ENCODE measurements at regions not wholly inside any gene's neighbourhood (a gene's known extent, or its start where the extent isn't known, plus 50 kb on each side); places are given as distances from the start of the nearest gene placed in this dataset.

DNA sequence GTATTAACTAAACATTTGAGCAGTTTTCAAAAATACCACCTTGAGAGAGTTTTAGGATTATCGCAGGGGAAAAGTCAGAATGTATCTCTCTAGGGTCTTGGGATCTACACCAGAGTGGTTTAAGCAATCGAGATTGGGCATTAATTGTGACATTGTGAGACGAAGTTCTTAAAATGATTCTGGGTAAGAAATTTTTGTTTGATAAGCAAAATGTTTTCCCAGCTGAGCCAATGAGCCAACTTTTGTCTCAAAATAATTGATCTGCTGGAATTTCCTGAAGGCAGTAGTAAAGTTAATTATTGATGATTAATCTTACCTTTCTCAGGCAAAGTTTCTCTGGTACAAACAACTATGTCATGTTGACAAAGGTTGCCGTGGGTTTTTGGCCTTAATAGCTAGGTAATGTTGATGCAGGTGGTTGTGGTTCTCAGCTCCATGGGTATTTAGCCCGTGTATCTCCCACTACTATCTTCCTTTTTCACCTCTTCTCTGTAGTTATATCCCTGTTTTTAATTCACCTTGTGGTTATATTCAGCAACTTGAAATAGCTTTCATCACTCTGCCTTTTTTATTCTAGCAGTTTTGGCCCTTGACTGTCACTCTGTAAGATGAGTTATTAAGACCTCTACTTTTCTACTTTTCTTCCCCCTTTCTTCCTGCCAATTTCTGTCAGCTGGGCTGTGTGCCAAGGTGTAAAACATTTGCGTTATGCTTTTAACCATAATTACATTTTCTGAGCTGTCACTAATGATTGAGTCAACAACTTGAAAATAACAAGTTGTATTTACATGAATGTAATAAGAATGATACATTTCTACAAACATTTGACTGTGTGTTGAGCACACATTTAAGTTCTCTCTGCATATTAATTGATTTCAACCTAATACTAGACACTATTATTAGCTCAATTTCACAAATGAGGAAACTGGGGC is 368.3 kb upstream of the BTBD3 start:
- TF ChIP-seq, protein P1, sequence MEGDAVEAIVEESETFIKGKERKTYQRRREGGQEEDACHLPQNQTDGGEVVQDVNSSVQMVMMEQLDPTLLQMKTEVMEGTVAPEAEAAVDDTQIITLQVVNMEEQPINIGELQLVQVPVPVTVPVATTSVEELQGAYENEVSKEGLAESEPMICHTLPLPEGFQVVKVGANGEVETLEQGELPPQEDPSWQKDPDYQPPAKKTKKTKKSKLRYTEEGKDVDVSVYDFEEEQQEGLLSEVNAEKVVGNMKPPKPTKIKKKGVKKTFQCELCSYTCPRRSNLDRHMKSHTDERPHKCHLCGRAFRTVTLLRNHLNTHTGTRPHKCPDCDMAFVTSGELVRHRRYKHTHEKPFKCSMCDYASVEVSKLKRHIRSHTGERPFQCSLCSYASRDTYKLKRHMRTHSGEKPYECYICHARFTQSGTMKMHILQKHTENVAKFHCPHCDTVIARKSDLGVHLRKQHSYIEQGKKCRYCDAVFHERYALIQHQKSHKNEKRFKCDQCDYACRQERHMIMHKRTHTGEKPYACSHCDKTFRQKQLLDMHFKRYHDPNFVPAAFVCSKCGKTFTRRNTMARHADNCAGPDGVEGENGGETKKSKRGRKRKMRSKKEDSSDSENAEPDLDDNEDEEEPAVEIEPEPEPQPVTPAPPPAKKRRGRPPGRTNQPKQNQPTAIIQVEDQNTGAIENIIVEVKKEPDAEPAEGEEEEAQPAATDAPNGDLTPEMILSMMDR (IDR thresholded peaks at IDR 0.05; ENCODE audit: low read depth, low read length) = no peak
- no peak overlapping the region for H3K4me3 ChIP-seq (ENCODE audit: low read depth, low read length)
- in situ Hi-C loops (cut with HindIII; ENCODE audit: low sequenced_read_pairs) = no loop called here
- DNase-seq (ENCODE audit: low read depth, low spot score) = no peak

- in situ Hi-C loops (cut with HindIII; ENCODE audit: low sequenced_read_pairs) = no loop called here
- TF ChIP-seq, protein P1 (IDR thresholded peaks at IDR 0.05; ENCODE audit: low read depth, low read length) = no peak
- no peak for DNase-seq (ENCODE audit: low read depth, low spot score)
- no peak overlapping the region for H3K4me3 ChIP-seq (ENCODE audit: low read depth, low read length)
These were observed 366.9 kb upstream of the BTBD3 start for GRCh38 chr20:11550657-11551338.

DNA sequence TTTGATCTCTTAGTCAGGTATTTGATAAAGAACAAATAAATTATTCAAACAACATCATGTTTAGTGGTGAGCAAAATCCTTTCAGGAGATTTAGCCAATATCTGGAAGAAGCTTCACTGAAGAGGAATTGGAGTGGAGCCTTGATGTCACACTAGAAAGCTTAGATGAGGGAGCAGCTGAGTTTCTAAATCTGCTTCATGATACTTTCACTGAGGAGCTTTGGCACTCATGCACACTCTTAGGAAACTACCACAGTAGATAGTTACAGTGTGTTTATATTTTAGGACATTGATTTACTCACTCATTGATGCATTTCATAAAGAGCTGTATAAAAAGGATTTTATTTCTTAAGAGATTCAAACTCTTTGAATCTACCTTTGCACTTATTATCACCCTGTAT is 366.2 kb upstream of the BTBD3 start:
- TF ChIP-seq, protein P1 (IDR thresholded peaks at IDR 0.05; ENCODE audit: low read depth, low read length) = no peak
- H3K4me3 ChIP-seq (ENCODE audit: low read depth, low read length) = no peak overlapping the region
- no peak for DNase-seq (ENCODE audit: low read depth, low spot score)
- in situ Hi-C loops (cut with HindIII; ENCODE audit: low sequenced_read_pairs) = no loop called here

GRCh38 chr20:11553603-11554002 is 364.1 kb upstream of the BTBD3 start:
- TF ChIP-seq, protein P1 (IDR thresholded peaks at IDR 0.05; ENCODE audit: low read depth, low read length) = peak; percentile 48
- in situ Hi-C loops (cut with HindIII; ENCODE audit: low sequenced_read_pairs) = no loop called here

GRCh38 chr20:11555510-11555909 is 362.2 kb upstream of the BTBD3 start:
- in situ Hi-C loops (cut with HindIII; ENCODE audit: low sequenced_read_pairs) = no loop called here
- no peak overlapping the region for H3K4me3 ChIP-seq (ENCODE audit: low read depth, low read length)
- TF ChIP-seq, protein P1 (IDR thresholded peaks at IDR 0.05; ENCODE audit: low read depth, low read length) = no peak
- DNase-seq (ENCODE audit: low read depth, low spot score) = no peak

More at GRCh38 chr20:11553603-11554002, 364.1 kb upstream of the BTBD3 start:
- DNase-seq (ENCODE audit: low read depth, low spot score) = peak; percentile 4
- H3K4me3 ChIP-seq (ENCODE audit: low read depth, low read length) = no peak overlapping the region

DNA sequence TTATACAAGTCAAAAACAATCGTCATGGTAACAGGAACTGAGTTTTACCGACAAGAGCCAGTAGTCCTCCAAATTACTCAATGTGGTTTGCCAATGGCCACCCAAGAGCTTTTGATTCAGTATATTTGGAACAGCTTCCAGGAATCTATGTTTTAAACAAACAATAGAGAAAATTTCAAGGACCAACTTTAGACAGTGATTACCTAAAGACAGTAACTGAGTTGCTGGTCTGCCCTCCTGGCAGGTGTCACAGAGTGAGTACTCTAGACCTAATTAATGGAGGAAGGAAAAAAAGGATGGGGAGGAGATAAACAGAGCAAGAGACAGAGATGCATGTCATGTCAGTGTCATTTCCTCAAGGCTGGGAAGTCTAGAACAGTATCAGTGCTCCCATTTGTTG is 361.3 kb upstream of the BTBD3 start:
- H3K4me3 ChIP-seq (ENCODE audit: low read depth, low read length) = no peak overlapping the region
- in situ Hi-C loops (cut with HindIII; ENCODE audit: low sequenced_read_pairs) = no loop called here
- DNase-seq (ENCODE audit: low read depth, low spot score) = no peak
- TF ChIP-seq, protein P1 (IDR thresholded peaks at IDR 0.05; ENCODE audit: low read depth, low read length) = no peak

Measured in astrocyte of the spinal cord (primary cell).